ENCODE measurements at regions not wholly inside any gene's neighbourhood (a gene's known extent, or its start where the extent isn't known, plus 50 kb on each side); places are given as distances from the start of the nearest gene placed in this dataset.

GRCh38 chr10:2106641-2107040, 369.3 kb upstream of the ADARB2 start:
- no peak overlapping the region for H3K4me3 Mint-ChIP-seq
- no peaks in the 10 kb centered on the region for H3K4me1 Mint-ChIP-seq
- DNase-seq = no peak
- no peak overlapping the region for H3K27ac Mint-ChIP-seq
- H3K4me3 ChIP-seq (ENCODE audit: low read depth, low read length) = no peak overlapping the region
- H3K27ac ChIP-seq (ENCODE audit: insufficient read depth, low read length, poor library complexity, severe bottlenecking) = no peak overlapping the region
- no peaks in the 10 kb centered on the region for H3K27me3 Mint-ChIP-seq
- H3K36me3 Mint-ChIP-seq = no peaks in the 10 kb centered on the region
- no peaks in the 10 kb centered on the region for H3K4me1 ChIP-seq (ENCODE audit: control insufficient read depth, insufficient read depth, low read length, poor library complexity, severe bottlenecking)
- ATAC-seq (ENCODE audit: low read depth in 2 of 2) = no peak
- H3K36me3 ChIP-seq (ENCODE audit: control insufficient read depth, insufficient read depth, low read length) = no peaks in the 10 kb centered on the region
- H3K9me3 ChIP-seq (ENCODE audit: control insufficient read depth in 2 of 2, low read length in 2 of 2) = no peaks in the 10 kb centered on the region
- no peaks in the 10 kb centered on the region for H3K27me3 ChIP-seq (ENCODE audit: control insufficient read depth, insufficient read depth, low read length)
- H3K9me3 Mint-ChIP-seq = no peaks in the 10 kb centered on the region

DNA sequence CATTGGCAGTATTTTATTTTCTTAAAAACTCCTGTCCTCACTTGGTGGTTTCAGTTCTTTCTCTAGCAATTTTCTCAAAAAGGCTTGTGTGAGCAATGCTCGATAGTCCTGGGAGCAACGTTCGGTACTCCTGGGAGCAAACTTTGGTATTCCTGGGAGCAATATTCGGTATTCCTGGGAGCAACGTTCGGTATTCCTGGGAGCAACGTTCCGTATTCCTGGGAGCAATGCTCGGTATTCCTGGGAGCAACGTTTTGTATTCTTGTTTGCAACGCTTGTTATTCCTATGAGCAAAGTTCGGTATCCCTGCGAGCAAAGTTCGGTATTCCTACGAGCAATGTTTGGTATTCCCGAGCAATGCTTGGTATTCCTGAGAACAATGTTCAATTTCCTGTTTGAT, 362.0 kb upstream of the ADARB2 start:
- Mint-ChIP-seq H3K27me3 (no peaks in the 10 kb centered on the region), H3K4me3 (no peak overlapping the region), H3K4me1 (no peaks in the 10 kb centered on the region), H3K9me3 (no peaks in the 10 kb centered on the region), H3K36me3 (no peaks in the 10 kb centered on the region), H3K27ac (no peak overlapping the region)
- H3K4me1 ChIP-seq (ENCODE audit: control insufficient read depth, insufficient read depth, low read length, poor library complexity, severe bottlenecking) = no peaks in the 10 kb centered on the region
- H3K9me3 ChIP-seq (ENCODE audit: control insufficient read depth in 2 of 2, low read length in 2 of 2) = no peaks in the 10 kb centered on the region
- DNase-seq (no peak), ATAC-seq (ENCODE audit: low read depth in 2 of 2) (no peak)
- H3K27ac ChIP-seq (ENCODE audit: insufficient read depth, low read length, poor library complexity, severe bottlenecking) = no peak overlapping the region
- no peak overlapping the region for H3K4me3 ChIP-seq (ENCODE audit: low read depth, low read length)
- no peaks in the 10 kb centered on the region for H3K36me3 ChIP-seq (ENCODE audit: control insufficient read depth, insufficient read depth, low read length)
- H3K27me3 ChIP-seq (ENCODE audit: control insufficient read depth, insufficient read depth, low read length) = no peaks in the 10 kb centered on the region

- Mint-ChIP-seq H3K27ac (no peak overlapping the region), H3K4me1 (no peaks in the 10 kb centered on the region), H3K4me3 (no peak overlapping the region), H3K27me3 (no peaks in the 10 kb centered on the region), H3K36me3 (no peaks in the 10 kb centered on the region), H3K9me3 (no peaks in the 10 kb centered on the region)
- Histone ChIP-seq H3K4me3 (ENCODE audit: low read depth, low read length) (no peak overlapping the region), H3K27me3 (ENCODE audit: control insufficient read depth, insufficient read depth, low read length) (no peaks in the 10 kb centered on the region), H3K4me1 (ENCODE audit: control insufficient read depth, insufficient read depth, low read length, poor library complexity, severe bottlenecking) (no peaks in the 10 kb centered on the region), H3K27ac (ENCODE audit: insufficient read depth, low read length, poor library complexity, severe bottlenecking) (no peak overlapping the region), H3K36me3 (ENCODE audit: control insufficient read depth, insufficient read depth, low read length) (no peaks in the 10 kb centered on the region), H3K9me3 (ENCODE audit: control insufficient read depth in 2 of 2, low read length in 2 of 2) (no peaks in the 10 kb centered on the region)
- DNase-seq (no peak), ATAC-seq (ENCODE audit: low read depth in 2 of 2) (no peak)
These were observed 360.6 kb upstream of the ADARB2 start for GRCh38 chr10:2097937-2098336.

GRCh38 chr10:2094171-2094570, 356.8 kb upstream of the ADARB2 start:
- DNase-seq = no peak
- H3K27me3 Mint-ChIP-seq = no peaks in the 10 kb centered on the region
- no peaks in the 10 kb centered on the region for H3K36me3 Mint-ChIP-seq

DNA sequence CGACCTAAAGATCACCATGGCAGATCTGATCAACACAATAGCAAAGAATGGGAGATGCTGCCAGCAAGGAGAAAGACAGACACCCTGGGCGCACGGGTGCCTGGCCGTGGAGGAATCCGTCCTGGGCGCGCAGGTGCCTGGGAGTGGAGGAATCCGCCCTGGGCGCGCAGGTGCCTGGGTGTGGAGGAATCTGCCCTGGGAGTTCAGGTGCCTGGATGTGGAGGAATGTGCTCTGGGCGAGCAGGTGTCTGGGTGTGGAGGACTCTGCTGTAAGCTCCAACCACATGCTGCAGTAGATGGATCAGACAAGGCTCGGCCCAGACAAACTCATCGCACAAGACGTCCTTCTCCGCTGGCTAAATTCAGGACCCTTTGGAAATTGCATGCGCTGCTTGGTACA, 346.3 kb upstream of the ADARB2 start:
- no peak for DNase-seq
- Histone ChIP-seq H3K4me1 (ENCODE audit: control insufficient read depth, insufficient read depth, low read length, poor library complexity, severe bottlenecking) (no peaks in the 10 kb centered on the region), H3K4me3 (ENCODE audit: low read depth, low read length) (no peak overlapping the region), H3K27ac (ENCODE audit: insufficient read depth, low read length, poor library complexity, severe bottlenecking) (no peak overlapping the region), H3K36me3 (ENCODE audit: control insufficient read depth, insufficient read depth, low read length) (no peaks in the 10 kb centered on the region), H3K27me3 (ENCODE audit: control insufficient read depth, insufficient read depth, low read length) (no peaks in the 10 kb centered on the region), H3K9me3 (ENCODE audit: control insufficient read depth in 2 of 2, low read length in 2 of 2) (no peaks in the 10 kb centered on the region)
- Mint-ChIP-seq H3K36me3 (no peaks in the 10 kb centered on the region), H3K27me3 (no peaks in the 10 kb centered on the region), H3K4me3 (no peak overlapping the region), H3K4me1 (no peaks in the 10 kb centered on the region), H3K27ac (no peak overlapping the region), H3K9me3 (peaks cover 0 to 12% (median 2%) of the 10 kb centered on the region in 7 donors)
- no peak for ATAC-seq (ENCODE audit: low read depth in 2 of 2)

More at GRCh38 chr10:2094171-2094570, 356.8 kb upstream of the ADARB2 start:
- Histone ChIP-seq H3K36me3 (ENCODE audit: control insufficient read depth, insufficient read depth, low read length) (no peaks in the 10 kb centered on the region), H3K27ac (ENCODE audit: insufficient read depth, low read length, poor library complexity, severe bottlenecking) (no peak overlapping the region), H3K4me1 (ENCODE audit: control insufficient read depth, insufficient read depth, low read length, poor library complexity, severe bottlenecking) (no peaks in the 10 kb centered on the region), H3K27me3 (ENCODE audit: control insufficient read depth, insufficient read depth, low read length) (no peaks in the 10 kb centered on the region), H3K9me3 (ENCODE audit: control insufficient read depth in 2 of 2, low read length in 2 of 2) (no peaks in the 10 kb centered on the region), H3K4me3 (ENCODE audit: low read depth, low read length) (no peak overlapping the region)
- Mint-ChIP-seq H3K9me3 (peaks cover 0 to 8% (median 0%) of the 10 kb centered on the region in 7 donors), H3K4me1 (no peaks in the 10 kb centered on the region), H3K4me3 (no peak overlapping the region), H3K27ac (no peak overlapping the region)
- ATAC-seq (ENCODE audit: low read depth in 2 of 2) = no peak

- Histone ChIP-seq H3K9me3 (ENCODE audit: control insufficient read depth in 2 of 2, low read length in 2 of 2) (no peaks in the 10 kb centered on the region), H3K27ac (ENCODE audit: insufficient read depth, low read length, poor library complexity, severe bottlenecking) (no peak overlapping the region), H3K27me3 (ENCODE audit: control insufficient read depth, insufficient read depth, low read length) (no peaks in the 10 kb centered on the region), H3K36me3 (ENCODE audit: control insufficient read depth, insufficient read depth, low read length) (no peaks in the 10 kb centered on the region), H3K4me1 (ENCODE audit: control insufficient read depth, insufficient read depth, low read length, poor library complexity, severe bottlenecking) (no peaks in the 10 kb centered on the region), H3K4me3 (ENCODE audit: low read depth, low read length) (no peak overlapping the region)
- H3K27ac Mint-ChIP-seq = no peak overlapping the region
- H3K4me3 Mint-ChIP-seq = no peak overlapping the region
- H3K36me3 Mint-ChIP-seq = no peaks in the 10 kb centered on the region
- H3K27me3 Mint-ChIP-seq = no peaks in the 10 kb centered on the region
- H3K9me3 Mint-ChIP-seq = peaks cover 0 to 9% (median 0%) of the 10 kb centered on the region in 7 donors
- no peak for ATAC-seq (ENCODE audit: low read depth in 2 of 2)
- H3K4me1 Mint-ChIP-seq = no peaks in the 10 kb centered on the region
- no peak for DNase-seq
These were observed 344.2 kb upstream of the ADARB2 start for GRCh38 chr10:2081501-2081900.

DNA sequence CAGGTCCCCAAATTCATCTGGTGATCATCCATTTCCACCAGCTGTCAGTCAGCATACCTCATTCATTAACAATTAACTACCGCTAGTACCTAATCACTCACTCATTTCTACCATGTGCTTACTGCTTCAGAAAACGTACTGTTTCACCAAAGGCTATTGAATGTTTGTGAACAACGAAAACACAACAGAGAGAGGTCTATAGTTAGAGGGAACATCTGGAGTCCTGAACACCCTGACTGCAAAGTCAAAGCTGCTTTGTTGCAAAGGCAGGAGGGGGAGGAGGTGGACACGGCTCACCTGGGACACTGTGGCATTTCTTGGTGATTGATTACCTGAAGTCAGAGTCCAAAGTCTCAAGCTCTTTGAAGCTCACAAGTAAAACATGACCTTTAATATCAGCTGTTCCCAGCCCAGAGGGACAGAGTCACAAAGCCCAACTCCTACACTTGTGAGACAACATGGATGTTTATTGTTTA, 342.3 kb upstream of the ADARB2 start:
- no peaks in the 10 kb centered on the region for H3K9me3 ChIP-seq (ENCODE audit: control insufficient read depth in 2 of 2, low read length in 2 of 2)
- no peaks in the 10 kb centered on the region for H3K27me3 ChIP-seq (ENCODE audit: control insufficient read depth, insufficient read depth, low read length)
- H3K27ac Mint-ChIP-seq = no peak overlapping the region
- DNase-seq (no peak), ATAC-seq (ENCODE audit: low read depth in 2 of 2) (no peak)
- no peaks in the 10 kb centered on the region for H3K4me1 Mint-ChIP-seq
- H3K27me3 Mint-ChIP-seq = no peaks in the 10 kb centered on the region
- H3K36me3 Mint-ChIP-seq = no peaks in the 10 kb centered on the region
- H3K4me1 ChIP-seq (ENCODE audit: control insufficient read depth, insufficient read depth, low read length, poor library complexity, severe bottlenecking) = no peaks in the 10 kb centered on the region
- H3K4me3 Mint-ChIP-seq = no peak overlapping the region
- H3K4me3 ChIP-seq (ENCODE audit: low read depth, low read length) = no peak overlapping the region
- no peaks in the 10 kb centered on the region for H3K36me3 ChIP-seq (ENCODE audit: control insufficient read depth, insufficient read depth, low read length)
- H3K9me3 Mint-ChIP-seq = peaks cover 0 to 4% (median 0%) of the 10 kb centered on the region in 7 donors
- H3K27ac ChIP-seq (ENCODE audit: insufficient read depth, low read length, poor library complexity, severe bottlenecking) = no peak overlapping the region

DNA sequence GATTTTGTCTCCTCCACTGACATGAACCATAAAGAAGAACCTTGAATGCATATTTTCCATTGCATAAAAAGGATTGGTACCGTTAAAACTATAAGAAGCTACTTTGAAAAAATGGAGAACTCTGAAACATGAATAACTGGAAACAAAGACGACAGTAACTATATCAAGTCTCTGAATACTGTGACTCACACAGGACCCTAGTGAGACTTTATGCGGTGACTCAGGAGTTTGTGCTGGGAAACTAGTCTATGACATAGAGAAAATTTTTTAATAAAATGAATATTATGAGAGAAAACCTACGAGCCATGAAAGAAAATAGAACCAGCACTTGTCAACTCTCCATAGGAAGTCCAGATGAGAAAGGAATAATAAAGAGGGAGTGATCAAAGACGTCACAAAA, 339.9 kb upstream of the ADARB2 start:
- DNase-seq (no peak), ATAC-seq (ENCODE audit: low read depth in 2 of 2) (no peak)
- H3K4me3 ChIP-seq (ENCODE audit: low read depth, low read length) = no peak overlapping the region
- H3K9me3 Mint-ChIP-seq = peaks cover 0 to 3% (median 0%) of the 10 kb centered on the region in 7 donors
- no peak overlapping the region for H3K27ac ChIP-seq (ENCODE audit: insufficient read depth, low read length, poor library complexity, severe bottlenecking)
- no peaks in the 10 kb centered on the region for H3K27me3 ChIP-seq (ENCODE audit: control insufficient read depth, insufficient read depth, low read length)
- H3K36me3 ChIP-seq (ENCODE audit: control insufficient read depth, insufficient read depth, low read length) = no peaks in the 10 kb centered on the region
- no peak overlapping the region for H3K4me3 Mint-ChIP-seq
- no peaks in the 10 kb centered on the region for H3K27me3 Mint-ChIP-seq
- H3K27ac Mint-ChIP-seq = no peak overlapping the region
- H3K9me3 ChIP-seq (ENCODE audit: control insufficient read depth in 2 of 2, low read length in 2 of 2) = no peaks in the 10 kb centered on the region
- no peaks in the 10 kb centered on the region for H3K36me3 Mint-ChIP-seq
- no peaks in the 10 kb centered on the region for H3K4me1 ChIP-seq (ENCODE audit: control insufficient read depth, insufficient read depth, low read length, poor library complexity, severe bottlenecking)
- H3K4me1 Mint-ChIP-seq = no peaks in the 10 kb centered on the region
